SK-N-SH (cell line): ENCODE measurements at regions not wholly inside any gene's neighbourhood (a gene's known extent, or its start where the extent isn't known, plus 50 kb on each side); places are given as distances from the start of the nearest gene placed in this dataset.

Experiments used
- CHD2 ChIP-seq: fragments of 150-350 bp; IDR thresholded peaks from 2 replicates; pipeline ENCODE4 v1.6.1; 2018; ENCODE audit warnings: low read length; ENCODE audit not compliant: partially characterized antibody
- CTCF ChIP-seq: fragments of 200-600 bp; sonication (generic); IDR thresholded peaks from 2 replicates; pipeline ENCODE4 v1.6.1; 2017; ENCODE audit warnings: antibody characterized with exemption, mild to moderate bottlenecking, moderate library complexity
- EP300 ChIP-seq, 2 experiments: IDR thresholded peaks; 2 replicates each; pipeline versions ENCODE4 v1.4.0 to v1.6.1; 2012; ENCODE audit warnings: borderline replicate concordance in 1 of 2, low read depth in 1 of 2, low read length in 1 of 2
- FOXJ3 ChIP-seq: sonication (generic); formaldehyde crosslinking; IDR thresholded peaks from 2 replicates; pipeline ENCODE4 v1.5.1; 2020; ENCODE audit warnings: mild to moderate bottlenecking, missing genetic modification reagents
- GABPA ChIP-seq: IDR thresholded peaks from 2 replicates; pipeline ENCODE4 v1.4.0; 2012; ENCODE audit warnings: low read depth, mild to moderate bottlenecking
- IRF3 ChIP-seq: fragments of 150-350 bp; IDR thresholded peaks from 2 replicates; pipeline ENCODE4 v1.6.1; 2016; ENCODE audit warnings: mild to moderate bottlenecking, low read depth, low read length
- JUND ChIP-seq: IDR thresholded peaks from 2 replicates; pipeline ENCODE4 v1.4.0; 2012
- MEF2A ChIP-seq: IDR thresholded peaks from 2 replicates; pipeline ENCODE4 v1.4.0; 2012; ENCODE audit warnings: low read depth, borderline replicate concordance
- NRF1 ChIP-seq: IDR thresholded peaks from 2 replicates; pipeline ENCODE4 v1.6.1; 2012; ENCODE audit warnings: low read depth, mild to moderate bottlenecking, low read length
- POLR2AphosphoS5 ChIP-seq: IDR thresholded peaks from 2 replicates; pipeline ENCODE4 v1.6.1; 2012; ENCODE audit warnings: low read depth, low read length
- RAD21 ChIP-seq: IDR thresholded peaks from 2 replicates; pipeline ENCODE4 v1.6.1; 2012; ENCODE audit warnings: mild to moderate bottlenecking, low read length
- SIN3A ChIP-seq: IDR thresholded peaks from 2 replicates; pipeline ENCODE4 v1.6.1; 2012; ENCODE audit warnings: low read depth, mild to moderate bottlenecking, low read length, moderate library complexity, borderline replicate concordance
- YY1 ChIP-seq: IDR thresholded peaks from 2 replicates; pipeline ENCODE4 v1.4.0; 2012; ENCODE audit warnings: low read depth, mild to moderate bottlenecking
- TF ChIP-seq, protein P1 (sequence below): IDR thresholded peaks from 2 replicates; pipeline ENCODE4 v1.4.0; 2012; ENCODE audit warnings: low read depth

- TF ChIP-seq YY1: no peak
- no peak for TF ChIP-seq CTCF
- no peak for TF ChIP-seq MEF2A
- TF ChIP-seq GABPA: no peak
- TF ChIP-seq CHD2: no peak
- TF ChIP-seq EP300 (IDR thresholded peaks at IDR 0.05; ENCODE audit: borderline replicate concordance in 1 of 2, low read depth in 1 of 2, low read length in 1 of 2): no peak
- TF ChIP-seq FOXJ3 (CRISPR knock-in tag): no peak
- TF ChIP-seq NRF1: no peak
- no peak for TF ChIP-seq IRF3
- TF ChIP-seq POLR2AphosphoS5: no peak
- TF ChIP-seq, protein P1, sequence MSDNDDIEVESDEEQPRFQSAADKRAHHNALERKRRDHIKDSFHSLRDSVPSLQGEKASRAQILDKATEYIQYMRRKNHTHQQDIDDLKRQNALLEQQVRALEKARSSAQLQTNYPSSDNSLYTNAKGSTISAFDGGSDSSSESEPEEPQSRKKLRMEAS: no peak
- no peak for TF ChIP-seq SIN3A
- TF ChIP-seq RAD21: no peak
- TF ChIP-seq JUND: no peak
These were observed 811.0 kb downstream of the NR2F1-AS1 start for GRCh38 chr5:92769978-92770377.
